Hepatocyte (in vitro differentiated cells): ENCODE measurements at regions not wholly inside any gene's neighbourhood (a gene's known extent, or its start where the extent isn't known, plus 50 kb on each side); places are given as distances from the start of the nearest gene placed in this dataset.

Experiments
- DNase-seq: peaks from one replicate; pipeline ENCODE4 v3.0.0-alpha.2; 2016; ENCODE audit warnings: low spot score
- H2AFZ ChIP-seq: fragments of 200-600 bp; sonication (generic); 2 replicates; pipeline ENCODE4 v1.6.0; 2016; ENCODE audit warnings: antibody characterized with exemption, mild to moderate bottlenecking
- H3K27ac ChIP-seq: fragments of 200-600 bp; sonication (generic); 2 replicates; pipeline ENCODE4 v1.5.1; 2016; ENCODE audit warnings: mild to moderate bottlenecking
- H3K27me3 ChIP-seq: fragments of 200-600 bp; sonication (generic); 2 replicates; pipeline ENCODE4 v1.6.1; 2016
- H3K36me3 ChIP-seq: fragments of 200-600 bp; sonication (generic); replicated peaks from 2 replicates; pipeline ENCODE4 v1.5.1; 2016; ENCODE audit warnings: low read depth; ENCODE audit not compliant: insufficient read depth
- H3K4me1 ChIP-seq: fragments of 200-600 bp; sonication (generic); 2 replicates; pipeline ENCODE4 v1.5.1; 2016; ENCODE audit warnings: mild to moderate bottlenecking, moderate library complexity; ENCODE audit not compliant: insufficient read depth
- H3K4me2 ChIP-seq: fragments of 200-600 bp; sonication (generic); 2 replicates; pipeline ENCODE4 v1.6.0; 2016
- H3K4me3 ChIP-seq: fragments of 200-600 bp; sonication (generic); 2 replicates; pipeline ENCODE4 v1.5.1; 2016; ENCODE audit warnings: mild to moderate bottlenecking
- H3K79me2 ChIP-seq: fragments of 200-600 bp; sonication (generic); 2 replicates; pipeline ENCODE4 v1.6.0; 2017; ENCODE audit warnings: mild to moderate bottlenecking
- H3K9me2 ChIP-seq: fragments of 200-600 bp; sonication (generic); replicated peaks from 2 replicates; pipeline ENCODE4 v1.6.0; 2017; ENCODE audit warnings: mild to moderate bottlenecking; ENCODE audit not compliant: insufficient read depth
- H3K9me3 ChIP-seq: fragments of 200-600 bp; sonication (generic); 2 replicates; pipeline ENCODE4 v1.5.1; 2016; ENCODE audit warnings: low read depth, mild to moderate bottlenecking
- H4K20me1 ChIP-seq: fragments of 200-600 bp; sonication (generic); 2 replicates; pipeline ENCODE4 v1.6.0; 2016; ENCODE audit warnings: mild to moderate bottlenecking; ENCODE audit not compliant: insufficient read depth, poor library complexity, severe bottlenecking
- EZH2 ChIP-seq: fragments of 200-600 bp; sonication (generic); IDR thresholded peaks from 2 replicates; pipeline ENCODE4 v1.6.1; 2016; ENCODE audit warnings: antibody characterized with exemption, mild to moderate bottlenecking, borderline replicate concordance
- EZH2phosphoT487 ChIP-seq: fragments of 200-600 bp; sonication (generic); IDR thresholded peaks from one replicate; pipeline ENCODE4 v1.6.1; 2018; ENCODE audit warnings: antibody characterized with exemption, mild to moderate bottlenecking, low read depth, moderate library complexity; ENCODE audit not compliant: unreplicated experiment, severe bottlenecking
- WGBS: methylation state at CpG from one replicate; pipeline ENCODE4 v1.1.6; 2016; ENCODE audit warnings: low lambda C conversion rate; ENCODE audit errors: missing lambda C conversion rate; 5-methylcytosine and 5-hydroxymethylcytosine counted together
- TF ChIP-seq, protein P1 (sequence below): fragments of 200-600 bp; sonication (generic); IDR thresholded peaks from 2 replicates; pipeline ENCODE4 v1.5.1; 2016; ENCODE audit warnings: antibody characterized with exemption, mild to moderate bottlenecking; ENCODE audit not compliant: poor library complexity

- Histone ChIP-seq H3K27ac (no peak overlapping the region), H3K79me2 (no peaks in the 10 kb centered on the region), H3K9me2 (no peaks in the 10 kb centered on the region), H2AFZ (no peak overlapping the region), H3K9me3 (no peaks in the 10 kb centered on the region), H3K4me2 (no peak overlapping the region), H3K4me1 (no peaks in the 10 kb centered on the region), H3K4me3 (no peak overlapping the region), H4K20me1 (no peaks in the 10 kb centered on the region), H3K36me3 (no peaks in the 10 kb centered on the region), H3K27me3 (no peaks in the 10 kb centered on the region)
- DNase-seq, result peak; percentile 49
- no peak for TF ChIP-seq EZH2
- TF ChIP-seq, protein P1, sequence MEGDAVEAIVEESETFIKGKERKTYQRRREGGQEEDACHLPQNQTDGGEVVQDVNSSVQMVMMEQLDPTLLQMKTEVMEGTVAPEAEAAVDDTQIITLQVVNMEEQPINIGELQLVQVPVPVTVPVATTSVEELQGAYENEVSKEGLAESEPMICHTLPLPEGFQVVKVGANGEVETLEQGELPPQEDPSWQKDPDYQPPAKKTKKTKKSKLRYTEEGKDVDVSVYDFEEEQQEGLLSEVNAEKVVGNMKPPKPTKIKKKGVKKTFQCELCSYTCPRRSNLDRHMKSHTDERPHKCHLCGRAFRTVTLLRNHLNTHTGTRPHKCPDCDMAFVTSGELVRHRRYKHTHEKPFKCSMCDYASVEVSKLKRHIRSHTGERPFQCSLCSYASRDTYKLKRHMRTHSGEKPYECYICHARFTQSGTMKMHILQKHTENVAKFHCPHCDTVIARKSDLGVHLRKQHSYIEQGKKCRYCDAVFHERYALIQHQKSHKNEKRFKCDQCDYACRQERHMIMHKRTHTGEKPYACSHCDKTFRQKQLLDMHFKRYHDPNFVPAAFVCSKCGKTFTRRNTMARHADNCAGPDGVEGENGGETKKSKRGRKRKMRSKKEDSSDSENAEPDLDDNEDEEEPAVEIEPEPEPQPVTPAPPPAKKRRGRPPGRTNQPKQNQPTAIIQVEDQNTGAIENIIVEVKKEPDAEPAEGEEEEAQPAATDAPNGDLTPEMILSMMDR, result no peak
- TF ChIP-seq EZH2phosphoT487, result no peak
- WGBS, result 66% methylated on average over 4 of the region's 4 CpGs
Observed at GRCh38 chr10:113982769-113983168, 60.9 kb upstream of the ADRB1 start.

- H4K20me1 ChIP-seq, result no peaks in the 10 kb centered on the region
- H3K4me2 ChIP-seq, result no peak overlapping the region
- no peaks in the 10 kb centered on the region for H3K79me2 ChIP-seq
- H3K27ac ChIP-seq, result no peak overlapping the region
- H3K4me1 ChIP-seq, result no peaks in the 10 kb centered on the region
- no peak overlapping the region for H3K4me3 ChIP-seq
- TF ChIP-seq, protein P1, result no peak
- TF ChIP-seq EZH2 (no peak), EZH2phosphoT487 (no peak)
- no peak overlapping the region for H2AFZ ChIP-seq
- H3K9me2 ChIP-seq, result no peaks in the 10 kb centered on the region
- no peak for DNase-seq
- 95% methylated on average over 3 of the region's 3 CpGs for WGBS
- H3K36me3 ChIP-seq, result no peaks in the 10 kb centered on the region
- H3K27me3 ChIP-seq, result no peaks in the 10 kb centered on the region
- no peaks in the 10 kb centered on the region for H3K9me3 ChIP-seq
Observed at GRCh38 chr10:113983552-113983951, 60.1 kb upstream of the ADRB1 start.

GRCh38 chr10:113985297-113985844 is 58.3 kb upstream of the ADRB1 start:
- TF ChIP-seq, protein P1, result no peak
- TF ChIP-seq EZH2phosphoT487, result no peak
- no peak for TF ChIP-seq EZH2
- Histone ChIP-seq H3K9me2 (no peaks in the 10 kb centered on the region), H3K9me3 (no peaks in the 10 kb centered on the region), H2AFZ (no peak overlapping the region), H3K27me3 (no peaks in the 10 kb centered on the region), H3K79me2 (no peaks in the 10 kb centered on the region), H3K36me3 (no peaks in the 10 kb centered on the region), H3K4me3 (no peak overlapping the region), H3K4me2 (no peak overlapping the region), H3K4me1 (no peaks in the 10 kb centered on the region), H4K20me1 (no peaks in the 10 kb centered on the region), H3K27ac (no peak overlapping the region)
- no peak for DNase-seq
- WGBS, result 90% methylated on average over 5 of the region's 5 CpGs

DNA sequence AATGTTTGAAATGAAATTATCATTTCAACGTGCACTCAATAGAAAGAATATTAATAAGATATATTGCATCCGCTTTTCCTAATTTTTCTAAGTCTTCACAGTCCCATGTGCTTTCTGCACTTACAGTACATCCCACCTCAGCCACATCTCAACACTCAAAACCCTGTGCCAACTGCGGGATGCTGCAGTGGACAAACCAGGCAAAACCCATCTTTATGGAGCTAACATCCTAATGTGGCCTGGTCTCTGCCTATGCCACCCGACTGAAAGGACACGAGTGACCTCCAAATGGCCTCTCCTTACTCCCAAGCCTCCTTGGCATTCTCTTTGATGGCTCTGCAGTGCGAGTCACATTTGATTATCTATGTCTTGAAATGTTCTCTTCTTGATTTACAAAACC is 57.4 kb upstream of the ADRB1 start:
- Histone ChIP-seq H2AFZ (no peak overlapping the region), H3K4me2 (no peak overlapping the region), H3K4me3 (no peak overlapping the region), H3K36me3 (no peaks in the 10 kb centered on the region), H3K4me1 (no peaks in the 10 kb centered on the region), H3K27ac (no peak overlapping the region), H3K79me2 (no peaks in the 10 kb centered on the region), H3K27me3 (no peaks in the 10 kb centered on the region), H3K9me3 (no peaks in the 10 kb centered on the region), H3K9me2 (no peaks in the 10 kb centered on the region), H4K20me1 (no peaks in the 10 kb centered on the region)
- 97% methylated on average over 6 of the region's 6 CpGs for WGBS
- no peak for DNase-seq
- no peak for TF ChIP-seq EZH2
- TF ChIP-seq, protein P1, result no peak
- TF ChIP-seq EZH2phosphoT487, result no peak
